ENCODE measurements at regions not wholly inside any gene's neighbourhood (a gene's known extent, or its start where the extent isn't known, plus 50 kb on each side); places are given as distances from the start of the nearest gene placed in this dataset.

GRCh38 chr4:151830168-151830567 is 69.4 kb upstream of the GATB start:
- Histone ChIP-seq H3K27ac (ENCODE audit: insufficient read depth in 1 of 2, low read depth in 1 of 2, low read length in 2 of 2, poor library complexity in 1 of 2, severe bottlenecking in 2 of 2) (no peak overlapping the region), H3K36me3 (ENCODE audit: control insufficient read depth in 4 of 4, insufficient read depth in 4 of 4, low read length in 3 of 4) (no peaks in the 10 kb centered on the region), H3K27me3 (replicated peaks in 2 of 5; ENCODE audit: control insufficient read depth in 4 of 5, insufficient read depth in 5 of 5, low read length in 4 of 5) (peaks cover 0 to 3% (median 2%) of the 10 kb centered on the region in 5 experiments), H3K4me3 (ENCODE audit: control insufficient read depth in 1 of 7, extremely low read depth in 1 of 7, insufficient read depth in 4 of 7, low read depth in 2 of 7, low read length in 6 of 7) (no peak overlapping the region), H3K9me3 (ENCODE audit: control extremely low read depth in 1 of 5, control insufficient read depth in 4 of 5, insufficient read depth in 2 of 5, low read depth in 1 of 5, low read length in 4 of 5) (peaks cover 0 to 4% (median 0%) of the 10 kb centered on the region in 5 experiments), H3K4me1 (ENCODE audit: control extremely low read depth in 1 of 4, control insufficient read depth in 4 of 4, insufficient read depth in 4 of 4, low read length in 3 of 4) (no peaks in the 10 kb centered on the region)
- POLR2A ChIA-PET, result no interaction called here
- CTCF ChIA-PET, result no interaction called here
- DNase-seq, result no peak
- 87% methylated on average over 3 of the region's 3 CpGs for WGBS (ENCODE audit: insufficient coverage)

GRCh38 chr4:151829309-151829708 is 68.5 kb upstream of the GATB start:
- 93% methylated on average over 3 of the region's 6 CpGs for WGBS (ENCODE audit: insufficient coverage)
- no peaks in the 10 kb centered on the region for H3K4me1 ChIP-seq (ENCODE audit: control extremely low read depth in 1 of 4, control insufficient read depth in 4 of 4, insufficient read depth in 4 of 4, low read length in 3 of 4)
- ChIA-PET POLR2A (no interaction called here), CTCF (no interaction called here)
- no peak overlapping the region for H3K4me3 ChIP-seq (ENCODE audit: control insufficient read depth in 1 of 7, extremely low read depth in 1 of 7, insufficient read depth in 4 of 7, low read depth in 2 of 7, low read length in 6 of 7)
- peaks cover 0 to 4% (median 0%) of the 10 kb centered on the region in 5 experiments for H3K9me3 ChIP-seq (ENCODE audit: control extremely low read depth in 1 of 5, control insufficient read depth in 4 of 5, insufficient read depth in 2 of 5, low read depth in 1 of 5, low read length in 4 of 5)
- H3K27me3 ChIP-seq (replicated peaks in 2 of 5; ENCODE audit: control insufficient read depth in 4 of 5, insufficient read depth in 5 of 5, low read length in 4 of 5), result peaks cover 0 to 4% (median 2%) of the 10 kb centered on the region in 5 experiments
- H3K36me3 ChIP-seq (ENCODE audit: control insufficient read depth in 4 of 4, insufficient read depth in 4 of 4, low read length in 3 of 4), result no peaks in the 10 kb centered on the region
- DNase-seq, result no peak
- no peak overlapping the region for H3K27ac ChIP-seq (ENCODE audit: insufficient read depth in 1 of 2, low read depth in 1 of 2, low read length in 2 of 2, poor library complexity in 1 of 2, severe bottlenecking in 2 of 2)

- H3K27ac ChIP-seq (ENCODE audit: insufficient read depth in 1 of 2, low read depth in 1 of 2, low read length in 2 of 2, poor library complexity in 1 of 2, severe bottlenecking in 2 of 2), result no peak overlapping the region
- ChIA-PET CTCF (interaction anchor here (1.0 kb wide), 1 partner anchor 19 kb away, joined by 3 read pairs; no protein-coding TSS in a partner anchor), POLR2A (no interaction called here)
- no peaks in the 10 kb centered on the region for H3K36me3 ChIP-seq (ENCODE audit: control insufficient read depth in 4 of 4, insufficient read depth in 4 of 4, low read length in 3 of 4)
- peaks cover 0 to 2% (median 0%) of the 10 kb centered on the region in 5 experiments for H3K9me3 ChIP-seq (ENCODE audit: control extremely low read depth in 1 of 5, control insufficient read depth in 4 of 5, insufficient read depth in 2 of 5, low read depth in 1 of 5, low read length in 4 of 5)
- WGBS (ENCODE audit: insufficient coverage), result 92% methylated on average over 3 of the region's 4 CpGs
- DNase-seq, result no peak
- H3K27me3 ChIP-seq (replicated peaks in 2 of 5; ENCODE audit: control insufficient read depth in 4 of 5, insufficient read depth in 5 of 5, low read length in 4 of 5), result peaks cover 0 to 5% (median 0%) of the 10 kb centered on the region in 5 experiments
- H3K4me1 ChIP-seq (ENCODE audit: control extremely low read depth in 1 of 4, control insufficient read depth in 4 of 4, insufficient read depth in 4 of 4, low read length in 3 of 4), result no peaks in the 10 kb centered on the region
- H3K4me3 ChIP-seq (ENCODE audit: control insufficient read depth in 1 of 7, extremely low read depth in 1 of 7, insufficient read depth in 4 of 7, low read depth in 2 of 7, low read length in 6 of 7), result no peak overlapping the region
Observed at GRCh38 chr4:151824656-151825055, 63.8 kb upstream of the GATB start.

- H3K36me3 ChIP-seq (ENCODE audit: control insufficient read depth in 4 of 4, insufficient read depth in 4 of 4, low read length in 3 of 4), result no peaks in the 10 kb centered on the region
- ChIA-PET CTCF (no interaction called here), POLR2A (no interaction called here)
- no peak overlapping the region for H3K4me3 ChIP-seq (ENCODE audit: control insufficient read depth in 1 of 7, extremely low read depth in 1 of 7, insufficient read depth in 4 of 7, low read depth in 2 of 7, low read length in 6 of 7)
- no peaks in the 10 kb centered on the region for H3K4me1 ChIP-seq (ENCODE audit: control extremely low read depth in 1 of 4, control insufficient read depth in 4 of 4, insufficient read depth in 4 of 4, low read length in 3 of 4)
- H3K27ac ChIP-seq (ENCODE audit: insufficient read depth in 1 of 2, low read depth in 1 of 2, low read length in 2 of 2, poor library complexity in 1 of 2, severe bottlenecking in 2 of 2), result no peak overlapping the region
- H3K9me3 ChIP-seq (ENCODE audit: control extremely low read depth in 1 of 5, control insufficient read depth in 4 of 5, insufficient read depth in 2 of 5, low read depth in 1 of 5, low read length in 4 of 5), result peaks cover 0 to 2% (median 0%) of the 10 kb centered on the region in 5 experiments
- peaks cover 0 to 5% (median 0%) of the 10 kb centered on the region in 5 experiments for H3K27me3 ChIP-seq (replicated peaks in 2 of 5; ENCODE audit: control insufficient read depth in 4 of 5, insufficient read depth in 5 of 5, low read length in 4 of 5)
- DNase-seq, result no peak
Observed at GRCh38 chr4:151822331-151822730, 61.5 kb upstream of the GATB start.

GRCh38 chr4:151820004-151820403 is 59.2 kb upstream of the GATB start:
- Histone ChIP-seq H3K27me3 (replicated peaks in 2 of 5; ENCODE audit: control insufficient read depth in 4 of 5, insufficient read depth in 5 of 5, low read length in 4 of 5) (peaks cover 0 to 5% (median 0%) of the 10 kb centered on the region in 5 experiments), H3K4me1 (ENCODE audit: control extremely low read depth in 1 of 4, control insufficient read depth in 4 of 4, insufficient read depth in 4 of 4, low read length in 3 of 4) (no peaks in the 10 kb centered on the region), H3K27ac (ENCODE audit: insufficient read depth in 1 of 2, low read depth in 1 of 2, low read length in 2 of 2, poor library complexity in 1 of 2, severe bottlenecking in 2 of 2) (no peak overlapping the region), H3K9me3 (ENCODE audit: control extremely low read depth in 1 of 5, control insufficient read depth in 4 of 5, insufficient read depth in 2 of 5, low read depth in 1 of 5, low read length in 4 of 5) (no peaks in the 10 kb centered on the region), H3K36me3 (ENCODE audit: control insufficient read depth in 4 of 4, insufficient read depth in 4 of 4, low read length in 3 of 4) (no peaks in the 10 kb centered on the region), H3K4me3 (ENCODE audit: control insufficient read depth in 1 of 7, extremely low read depth in 1 of 7, insufficient read depth in 4 of 7, low read depth in 2 of 7, low read length in 6 of 7) (no peak overlapping the region)
- WGBS (ENCODE audit: insufficient coverage), result no CpG with 5 or more reads among the region's 3 CpGs
- POLR2A ChIA-PET, result no interaction called here
- CTCF ChIA-PET, result no interaction called here
- DNase-seq, result no peak

GRCh38 chr4:151811403-151811802 is 50.6 kb upstream of the GATB start:
- CTCF ChIA-PET, result no interaction called here
- Histone ChIP-seq H3K27ac (ENCODE audit: insufficient read depth in 1 of 2, low read depth in 1 of 2, low read length in 2 of 2, poor library complexity in 1 of 2, severe bottlenecking in 2 of 2) (no peak overlapping the region), H3K9me3 (ENCODE audit: control extremely low read depth in 1 of 5, control insufficient read depth in 4 of 5, insufficient read depth in 2 of 5, low read depth in 1 of 5, low read length in 4 of 5) (no peaks in the 10 kb centered on the region), H3K27me3 (replicated peaks in 2 of 5; ENCODE audit: control insufficient read depth in 4 of 5, insufficient read depth in 5 of 5, low read length in 4 of 5) (peaks cover 0 to 6% (median 0%) of the 10 kb centered on the region in 5 experiments), H3K4me1 (ENCODE audit: control extremely low read depth in 1 of 4, control insufficient read depth in 4 of 4, insufficient read depth in 4 of 4, low read length in 3 of 4) (no peaks in the 10 kb centered on the region), H3K4me3 (ENCODE audit: control insufficient read depth in 1 of 7, extremely low read depth in 1 of 7, insufficient read depth in 4 of 7, low read depth in 2 of 7, low read length in 6 of 7) (no peak overlapping the region), H3K36me3 (ENCODE audit: control insufficient read depth in 4 of 4, insufficient read depth in 4 of 4, low read length in 3 of 4) (no peaks in the 10 kb centered on the region)
- DNase-seq, result no peak
- POLR2A ChIA-PET, result no interaction called here
